MCF 10A (cell line): ENCODE measurements at regions not wholly inside any gene's neighbourhood (a gene's known extent, or its start where the extent isn't known, plus 50 kb on each side); places are given as distances from the start of the nearest gene placed in this dataset.

Source experiments
- BruUV-seq: library from RNA; stranded (reverse); fragments of 400-500 nt; replicated peaks from 2 replicates; lab custom pipeline; 2021; lab: Mats Ljungman, UMichigan
- CTCF ChIA-PET: fragments of 300-600 bp; sonication (Branson Sonifier 250); formaldehyde crosslinking; extraction: SDS; loops from one replicate; lab custom pipeline; 2021; ENCODE audit warnings: antibody characterized with exemption, inconsistent platforms; lab: Yijun Ruan, JAX
- POLR2A ChIA-PET: fragments of 300-600, 350-650 bp; sonication (Branson Sonifier 250); formaldehyde crosslinking; extraction: SDS; loops from one replicate; lab custom pipeline; 2020; ENCODE audit warnings: antibody characterized with exemption, inconsistent platforms; lab: Yijun Ruan, JAX
- DNase-seq: peaks from one replicate; pipeline ENCODE4 v3.0.0-alpha.2; 2018; ENCODE audit not compliant: unreplicated experiment
- H3K27ac Mint-ChIP-seq: one replicate; pipeline ENCODE4 v1.8.0; 2022; ENCODE audit warnings: mild to moderate bottlenecking, low read depth, mixed read lengths; ENCODE audit not compliant: unreplicated experiment
- H3K27me3 Mint-ChIP-seq: one replicate; pipeline ENCODE4 v1.8.0; 2022; ENCODE audit warnings: mixed read lengths; ENCODE audit not compliant: insufficient read depth, unreplicated experiment
- H3K36me3 Mint-ChIP-seq: one replicate; pipeline ENCODE4 v1.8.0; 2022; ENCODE audit warnings: mild to moderate bottlenecking, moderate library complexity, mixed read lengths; ENCODE audit not compliant: insufficient read depth, unreplicated experiment
- H3K4me1 Mint-ChIP-seq: one replicate; pipeline ENCODE4 v1.8.0; 2022; ENCODE audit warnings: mixed read lengths; ENCODE audit not compliant: insufficient read depth, unreplicated experiment
- H3K4me3 Mint-ChIP-seq: one replicate; pipeline ENCODE4 v1.8.0; 2022; ENCODE audit warnings: mild to moderate bottlenecking, moderate library complexity, mixed read lengths; ENCODE audit not compliant: unreplicated experiment
- H3K9me3 Mint-ChIP-seq: one replicate; pipeline ENCODE4 v1.8.0; 2022; ENCODE audit warnings: mixed read lengths; ENCODE audit not compliant: unreplicated experiment
- CTCF ChIP-seq: fragments of 200-600 bp; IDR thresholded peaks from one replicate; pipeline ENCODE4 v1.8.0; 2022; ENCODE audit warnings: antibody characterized with exemption, mild to moderate bottlenecking; ENCODE audit not compliant: unreplicated experiment
- intact Hi-C: fragments of 100-400 bp; cut with micrococcal nuclease; formaldehyde crosslinking; loops from 2 replicates; pipeline ENCODE4 v1.14.1; 2022

GRCh38 chr9:106076711-106077110 lies 382.4 kb downstream of the TMEM38B start:
- H3K27me3 Mint-ChIP-seq = no peaks in the 10 kb centered on the region
- CTCF ChIA-PET = interaction anchor here (0.5 kb wide), 1 partner anchor 174 kb away, joined by 3 read pairs; no protein-coding TSS in a partner anchor
- H3K9me3 Mint-ChIP-seq = peaks cover 22% of the 10 kb centered on the region
- H3K36me3 Mint-ChIP-seq = no peaks in the 10 kb centered on the region
- POLR2A ChIA-PET = no interaction called here
- no peak for DNase-seq
- TF ChIP-seq CTCF = no peak
- no TSS peak for BruUV-seq
- intact Hi-C loops = no loop called here
- H3K27ac Mint-ChIP-seq = no peak overlapping the region
- H3K4me1 Mint-ChIP-seq = no peaks in the 10 kb centered on the region
- no peak overlapping the region for H3K4me3 Mint-ChIP-seq

GRCh38 chr9:106077731-106078130 lies 383.4 kb downstream of the TMEM38B start:
- no peak overlapping the region for H3K27ac Mint-ChIP-seq
- no peaks in the 10 kb centered on the region for H3K4me1 Mint-ChIP-seq
- DNase-seq = no peak
- TF ChIP-seq CTCF = no peak
- no TSS peak for BruUV-seq
- ChIA-PET POLR2A (no interaction called here), CTCF (interaction anchor here (0.7 kb wide), 2 partner anchors 13 to 404 kb away, joined by 3 read pairs; no protein-coding TSS in a partner anchor)
- no peak overlapping the region for H3K4me3 Mint-ChIP-seq
- intact Hi-C loops = no loop called here
- H3K36me3 Mint-ChIP-seq = no peaks in the 10 kb centered on the region
- no peaks in the 10 kb centered on the region for H3K27me3 Mint-ChIP-seq
- peaks cover 20% of the 10 kb centered on the region for H3K9me3 Mint-ChIP-seq

GRCh38 chr9:106082621-106083020 lies 388.3 kb downstream of the TMEM38B start:
- intact Hi-C loops = no loop called here
- CTCF ChIA-PET = no interaction called here
- POLR2A ChIA-PET = interaction anchor here (0.6 kb wide), 1 partner anchor 189 kb away, joined by 3 read pairs; no protein-coding TSS in a partner anchor
- H3K27me3 Mint-ChIP-seq = no peaks in the 10 kb centered on the region
- TF ChIP-seq CTCF = no peak
- no peak overlapping the region for H3K4me3 Mint-ChIP-seq
- BruUV-seq = no TSS peak
- H3K4me1 Mint-ChIP-seq = no peaks in the 10 kb centered on the region
- H3K9me3 Mint-ChIP-seq = peaks cover 15% of the 10 kb centered on the region
- no peak for DNase-seq
- no peak overlapping the region for H3K27ac Mint-ChIP-seq
- H3K36me3 Mint-ChIP-seq = peaks cover 4% of the 10 kb centered on the region

- no peak for TF ChIP-seq CTCF
- no peaks in the 10 kb centered on the region for H3K4me1 Mint-ChIP-seq
- H3K9me3 Mint-ChIP-seq = peaks cover 15% of the 10 kb centered on the region
- CTCF ChIA-PET = no interaction called here
- DNase-seq = no peak
- intact Hi-C loops = no loop called here
- H3K4me3 Mint-ChIP-seq = no peak overlapping the region
- POLR2A ChIA-PET = no interaction called here
- BruUV-seq = no TSS peak
- H3K36me3 Mint-ChIP-seq = peaks cover 4% of the 10 kb centered on the region
- H3K27me3 Mint-ChIP-seq = no peaks in the 10 kb centered on the region
- no peak overlapping the region for H3K27ac Mint-ChIP-seq
These were observed 390.4 kb downstream of the TMEM38B start for GRCh38 chr9:106084702-106085101.
